H1 (cell line): ENCODE measurements at regions not wholly inside any gene's neighbourhood (a gene's known extent, or its start where the extent isn't known, plus 50 kb on each side); places are given as distances from the start of the nearest gene placed in this dataset.

ENCODE experiments used
- CTCF ChIA-PET: fragments of 300-600 bp; sonication (Branson Sonifier 250); formaldehyde crosslinking; loops from one replicate; lab custom pipeline; 2021; ENCODE audit not compliant: partially characterized antibody; lab: Charles Lee
- POLR2A ChIA-PET: fragments of 300-600 bp; sonication (Branson Sonifier 250); formaldehyde crosslinking; loops from one replicate; lab custom pipeline; 2021; ENCODE audit warnings: inconsistent platforms; ENCODE audit not compliant: partially characterized antibody; lab: Charles Lee
- DNase-seq, 2 experiments: peaks; one replicate each; pipeline versions ENCODE4 v3.0.0 to v3.0.0-alpha.2; 2010 to 2022; ENCODE audit warnings: low spot score in 2 of 2, low read depth in 1 of 2, mixed read lengths in 1 of 2
- FAIRE-seq: peaks from 2 replicates; lab custom pipeline; 2011; peaks lifted over from hg19 to GRCh38; lab: Jason Lieb, UNC
- H2AFZ ChIP-seq: 2 replicates; pipeline ENCODE4 v1.8.1; 2012; ENCODE audit warnings: low read length, inconsistent platforms
- H2AK5ac ChIP-seq: 2 replicates; pipeline ENCODE4 v1.6.1; 2013; ENCODE audit warnings: low read depth, low read length
- H2BK120ac ChIP-seq: replicated peaks from 2 replicates; pipeline ENCODE3; 2013; ENCODE audit warnings: low read depth, low read length, inconsistent platforms
- H2BK12ac ChIP-seq: 2 replicates; pipeline ENCODE4 v1.6.1; 2013; ENCODE audit warnings: low read depth, low read length
- H2BK15ac ChIP-seq: 2 replicates; pipeline ENCODE4 v1.6.1; 2013; ENCODE audit warnings: low read length
- H2BK20ac ChIP-seq: 2 replicates; pipeline ENCODE4 v1.6.1; 2013; ENCODE audit warnings: low read length
- H2BK5ac ChIP-seq: 2 replicates; pipeline ENCODE4 v1.6.1; 2013; ENCODE audit warnings: low read depth, low read length
- H3K14ac ChIP-seq: 2 replicates; pipeline ENCODE4 v1.6.1; 2013; ENCODE audit warnings: inconsistent platforms; ENCODE audit not compliant: insufficient read length
- H3K18ac ChIP-seq: 2 replicates; pipeline ENCODE4 v1.6.1; 2013; ENCODE audit warnings: low read length; ENCODE audit errors: extremely low read depth
- H3K23ac ChIP-seq: 2 replicates; pipeline ENCODE4 v1.6.1; 2013; ENCODE audit warnings: inconsistent platforms; ENCODE audit not compliant: insufficient read length
- H3K23me2 ChIP-seq: 2 replicates; pipeline ENCODE4 v1.6.1; 2013; ENCODE audit warnings: low read depth, low read length
- H3K27ac ChIP-seq: 2 replicates; pipeline ENCODE4 v1.6.1; 2011; ENCODE audit warnings: low read depth, low read length, inconsistent platforms
- H3K27me3 ChIP-seq, 4 experiments: replicated peaks in 1 of 4; 1 replicate in 1 of 4; 2 replicates in 3 of 4; pipeline versions ENCODE4 v1.6.1 to v1.8.1; 2011 to 2013; ENCODE audit warnings: low read length in 3 of 4, mild to moderate bottlenecking in 3 of 4, inconsistent platforms in 2 of 4, mixed read lengths in 2 of 4, moderate library complexity in 1 of 4; ENCODE audit not compliant: control insufficient read depth in 3 of 4, insufficient read depth in 3 of 4; ENCODE audit errors: extremely low read depth in 1 of 4
- H3K36me3 ChIP-seq, 4 experiments: 2 replicates each; pipeline versions ENCODE4 v1.6.1 to v1.8.1; 2011 to 2013; ENCODE audit warnings: mild to moderate bottlenecking in 4 of 4, low read length in 3 of 4, moderate library complexity in 2 of 4, control low read depth in 1 of 4, inconsistent platforms in 1 of 4; ENCODE audit not compliant: insufficient read depth in 4 of 4, control insufficient read depth in 2 of 4
- H3K4ac ChIP-seq: replicated peaks from 2 replicates; pipeline ENCODE3; 2013; ENCODE audit warnings: low read length, low read depth, mixed read lengths, inconsistent platforms; ENCODE audit not compliant: insufficient read length
- H3K4me1 ChIP-seq, 4 experiments: replicated peaks in 1 of 4; 1 replicate in 1 of 4; 2 replicates in 3 of 4; pipeline versions ENCODE4 v1.6.1 to v1.8.1; 2011 to 2013; ENCODE audit warnings: low read length in 3 of 4, inconsistent platforms in 2 of 4, mixed read lengths in 1 of 4; ENCODE audit not compliant: insufficient read depth in 4 of 4, control insufficient read depth in 3 of 4
- H3K4me2 ChIP-seq, 2 experiments: 2 replicates each; pipeline versions ENCODE4 v1.6.1 to v1.8.1; 2011 to 2013; ENCODE audit warnings: low read depth in 2 of 2, low read length in 2 of 2, control low read depth in 1 of 2, inconsistent platforms in 1 of 2, mild to moderate bottlenecking in 1 of 2; ENCODE audit not compliant: insufficient read depth in 1 of 2
- H3K4me3 ChIP-seq, 4 experiments: fragments of 200-600, 300-600 bp in 1 of 4; sonication (generic), shearing (Covaris generic), sonication (Bioruptor Twin) in 1 of 4; 2 replicates each; pipeline versions ENCODE4 v1.5.1 to v1.8.1; 2011 to 2016; ENCODE audit warnings: low read length in 4 of 4, low read depth in 3 of 4, control low read depth in 2 of 4, inconsistent platforms in 2 of 4, mild to moderate bottlenecking in 2 of 4, mixed read lengths in 1 of 4, moderate library complexity in 1 of 4; ENCODE audit not compliant: insufficient read depth in 2 of 4; ENCODE audit errors: extremely low read depth in 1 of 4
- H3K56ac ChIP-seq: replicated peaks from 2 replicates; pipeline ENCODE3; 2013; ENCODE audit warnings: low read depth, mild to moderate bottlenecking, mixed read lengths, low read length, inconsistent platforms; ENCODE audit not compliant: insufficient read length
- H3K79me1 ChIP-seq: 2 replicates; pipeline ENCODE4 v1.6.1; 2013; ENCODE audit warnings: low read depth, low read length, control low read depth
- H3K79me2 ChIP-seq, 2 experiments: 2 replicates each; pipeline versions ENCODE4 v1.6.1 to v1.8.1; 2012 to 2013; ENCODE audit warnings: low read length in 2 of 2, mild to moderate bottlenecking in 2 of 2, inconsistent platforms in 1 of 2; ENCODE audit not compliant: insufficient read depth in 2 of 2, control insufficient read depth in 1 of 2
- H3K9ac ChIP-seq, 4 experiments: replicated peaks in 1 of 4; 1 replicate in 1 of 4; 2 replicates in 3 of 4; pipeline versions ENCODE4 v1.6.1 to v1.8.1; 2011 to 2013; ENCODE audit warnings: low read depth in 3 of 4, low read length in 3 of 4, control low read depth in 2 of 4, mild to moderate bottlenecking in 2 of 4, moderate library complexity in 2 of 4, inconsistent platforms in 1 of 4; ENCODE audit errors: extremely low read depth in 1 of 4
- H3K9me3 ChIP-seq, 2 experiments: 2 replicates each; pipeline versions ENCODE4 v1.6.1 to v1.8.1; 2012 to 2013; ENCODE audit warnings: mild to moderate bottlenecking in 2 of 2, moderate library complexity in 2 of 2, control low read depth in 1 of 2, inconsistent platforms in 1 of 2, low read depth in 1 of 2, low read length in 1 of 2, mixed read lengths in 1 of 2; ENCODE audit not compliant: insufficient read depth in 2 of 2
- H4K20me1 ChIP-seq, 2 experiments: replicated peaks in 1 of 2; 2 replicates each; pipeline versions ENCODE3 to v1.8.1; 2011 to 2013; ENCODE audit warnings: inconsistent platforms in 2 of 2, low read length in 2 of 2, mild to moderate bottlenecking in 1 of 2; ENCODE audit not compliant: insufficient read depth in 2 of 2, control insufficient read depth in 1 of 2
- H4K5ac ChIP-seq: 2 replicates; pipeline ENCODE4 v1.6.1; 2013; ENCODE audit warnings: low read length, low read depth, mixed read lengths, inconsistent platforms; ENCODE audit not compliant: insufficient read length
- H4K8ac ChIP-seq: 2 replicates; pipeline ENCODE4 v1.8.0; 2013; ENCODE audit warnings: mild to moderate bottlenecking, moderate library complexity, low read length, inconsistent platforms; ENCODE audit not compliant: insufficient read depth; ENCODE audit errors: extremely low read depth
- H4K91ac ChIP-seq: replicated peaks from 2 replicates; pipeline ENCODE3; 2013; ENCODE audit warnings: low read length, mixed read lengths, inconsistent platforms; ENCODE audit not compliant: insufficient read length
- FOSL1 ChIP-seq: IDR thresholded peaks from 2 replicates; pipeline ENCODE4 v1.6.1; 2011; ENCODE audit warnings: mild to moderate bottlenecking, low read depth, low read length, moderate library complexity; ENCODE audit not compliant: insufficient read depth
- MAFK ChIP-seq: IDR thresholded peaks from 2 replicates; pipeline ENCODE4 v1.6.1; 2012; ENCODE audit warnings: low read depth, mild to moderate bottlenecking, improper control_type of control experiment, low read length
- WGBS, 2 experiments: shearing (Covaris generic) in 1 of 2; methylation state at CpG; one replicate each; pipeline versions ENCODE4 v1.1.6 to v1.1.7; 2013 to 2015; ENCODE audit warnings: low lambda C conversion rate in 2 of 2, mixed read lengths in 2 of 2, inconsistent platforms in 1 of 2, low coverage in 1 of 2, missing lambda C conversion rate in 1 of 2; ENCODE audit not compliant: insufficient replicate concordance in 2 of 2, insufficient coverage in 1 of 2, insufficient read length in 1 of 2; ENCODE audit errors: extremely low coverage in 1 of 2, missing lambda C conversion rate in 1 of 2; 5-methylcytosine and 5-hydroxymethylcytosine counted together

GRCh38 chr13:107716741-107717140 is 498.6 kb downstream of the LIG4 start:
- DNase-seq: no peak
- H4K20me1 ChIP-seq: no peaks in the 10 kb centered on the region

More at GRCh38 chr13:107716741-107717140, 498.6 kb downstream of the LIG4 start:
- Histone ChIP-seq H3K79me1 (no peaks in the 10 kb centered on the region; the same call in 1 of the 2 replicates), H3K27ac (no peak overlapping the region), H3K4ac (no peak overlapping the region), H4K8ac (no peak overlapping the region), H3K23ac (no peak overlapping the region), H2BK12ac (no peak overlapping the region), H3K27me3 (no peaks in the 10 kb centered on the region), H2AK5ac (no peak overlapping the region), H3K18ac (no peak overlapping the region), H3K4me2 (no peak overlapping the region), H4K91ac (no peak overlapping the region), H3K36me3 (no peaks in the 10 kb centered on the region; a peak in 1 of 8 replicates), H2BK5ac (no peak overlapping the region), H4K5ac (no peak overlapping the region), H3K79me2 (no peaks in the 10 kb centered on the region; a peak in 1 of 4 replicates), H3K4me1 (peaks cover 0 to 4% (median 2%) of the 10 kb centered on the region in 4 experiments; a peak in 1 of 7 replicates), H2BK120ac (no peak overlapping the region), H2BK20ac (no peak overlapping the region), H2AFZ (no peak overlapping the region), H3K23me2 (no peaks in the 10 kb centered on the region), H3K4me3 (no peak overlapping the region), H3K56ac (no peak overlapping the region), H3K9me3 (no peaks in the 10 kb centered on the region), H3K9ac (no peak overlapping the region), H3K14ac (no peak overlapping the region), H2BK15ac (no peak overlapping the region)
- no peak for TF ChIP-seq FOSL1
- peak; percentile 22; the same call in 1 of the 2 replicates for TF ChIP-seq MAFK
- WGBS, 2 experiments: 90% methylated on average over 4 of the region's 4 CpGs; no CpG with 5 or more reads in 1 of the 2 experiments
- CTCF ChIA-PET: interaction anchor here (0.8 kb wide), 2 partner anchors 20 to 51 kb away, joined by 3 read pairs; no protein-coding TSS in a partner anchor
- POLR2A ChIA-PET: no interaction called here
- no peak for FAIRE-seq
